ENCODE measurements at regions not wholly inside any gene's neighbourhood (a gene's known extent, or its start where the extent isn't known, plus 50 kb on each side); places are given as distances from the start of the nearest gene placed in this dataset.

DNA sequence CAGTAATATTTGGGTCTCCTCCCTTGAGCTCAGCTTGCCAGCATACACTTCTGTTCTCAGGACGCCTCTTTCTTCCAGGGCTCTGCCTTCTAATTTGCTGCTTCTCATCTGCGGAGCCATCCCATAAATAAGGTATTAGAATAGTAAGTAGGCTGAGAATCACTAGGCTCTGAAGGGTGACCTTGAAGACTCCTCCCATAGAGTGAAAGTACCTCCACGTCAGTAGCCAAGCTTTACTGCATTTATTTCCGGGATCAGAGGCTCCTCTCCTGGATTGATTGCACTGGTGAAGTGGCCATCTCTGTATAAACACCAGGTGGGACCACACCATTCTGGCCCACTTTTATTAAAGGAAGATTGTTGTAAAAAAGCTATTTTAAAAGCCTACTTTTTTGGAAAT lies 315.5 kb downstream of the FAT3 start:
- no peak for DNase-seq (ENCODE audit: low read depth)

DNA sequence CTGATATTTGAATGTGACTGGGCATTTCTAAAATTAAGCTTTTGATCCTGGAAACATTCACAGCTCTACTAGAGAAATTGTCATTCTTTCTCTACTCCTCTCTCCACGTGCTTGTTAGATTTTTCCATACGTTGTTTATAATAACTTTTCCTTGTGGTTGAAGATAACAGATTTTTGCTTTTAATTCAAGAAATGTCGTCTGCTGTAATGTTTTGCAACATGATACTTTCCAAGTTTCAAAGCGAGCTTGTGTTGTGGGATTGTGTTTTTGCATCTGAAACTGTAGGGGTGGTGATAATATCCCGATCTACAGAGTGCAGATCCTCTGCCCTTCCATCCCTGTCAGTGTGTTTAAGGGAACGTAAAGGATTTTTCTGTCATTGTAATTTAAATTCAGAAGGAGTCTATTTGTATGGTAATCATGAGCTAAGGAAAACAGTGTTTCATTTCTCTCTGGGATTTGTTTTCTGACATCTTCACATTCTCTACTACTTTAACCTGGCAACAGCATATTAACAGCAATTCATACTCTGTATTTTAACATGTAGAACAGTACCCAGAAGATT lies 321.4 kb downstream of the FAT3 start:
- no peak for DNase-seq (ENCODE audit: low read depth)

- DNase-seq (ENCODE audit: low read depth), result no peak
Observed at GRCh38 chr11:92546603-92547002, 322.0 kb downstream of the FAT3 start.

DNA sequence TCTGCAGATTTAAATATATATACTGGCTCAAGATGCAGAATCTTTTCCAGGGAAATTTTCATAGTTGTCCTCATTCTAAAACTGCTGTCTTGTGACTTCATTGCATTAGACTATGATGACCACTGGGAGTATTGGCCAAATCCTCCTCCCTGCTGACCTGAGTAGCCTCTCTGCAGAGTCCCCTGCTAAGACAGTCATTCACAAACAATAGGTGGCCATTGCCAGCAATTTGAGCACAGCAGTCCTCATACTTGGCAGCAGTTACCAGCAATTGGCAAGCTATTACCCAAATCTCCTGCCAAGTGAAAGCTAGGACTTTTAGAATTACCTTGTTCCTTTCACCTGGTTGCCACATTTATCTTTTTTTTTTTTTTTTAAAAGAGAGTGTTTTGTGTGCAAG lies 325.8 kb downstream of the FAT3 start:
- DNase-seq (ENCODE audit: low read depth), result no peak

DNA sequence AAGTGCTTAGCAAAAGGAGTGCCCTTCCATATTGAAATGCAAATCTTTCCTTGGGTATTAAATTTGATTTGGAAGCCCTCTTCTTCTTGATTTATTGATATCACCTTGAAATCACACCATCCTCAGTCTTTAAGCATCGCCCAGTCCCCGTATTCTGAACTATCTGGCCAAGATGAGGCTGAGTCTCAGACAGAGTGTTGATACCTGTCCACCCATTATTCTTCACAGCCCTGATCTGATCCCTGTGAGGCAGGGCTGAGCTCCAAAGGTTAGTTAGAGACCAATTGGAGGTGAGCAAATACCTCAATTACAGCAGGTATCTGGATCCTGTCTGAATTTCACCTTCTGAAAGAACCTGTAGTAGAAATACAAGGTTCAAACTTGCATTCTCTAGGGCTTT lies 326.3 kb downstream of the FAT3 start:
- no peak for DNase-seq (ENCODE audit: low read depth)

- DNase-seq (ENCODE audit: low read depth), result no peak
Observed at GRCh38 chr11:92552942-92553341, 328.3 kb downstream of the FAT3 start.

DNA sequence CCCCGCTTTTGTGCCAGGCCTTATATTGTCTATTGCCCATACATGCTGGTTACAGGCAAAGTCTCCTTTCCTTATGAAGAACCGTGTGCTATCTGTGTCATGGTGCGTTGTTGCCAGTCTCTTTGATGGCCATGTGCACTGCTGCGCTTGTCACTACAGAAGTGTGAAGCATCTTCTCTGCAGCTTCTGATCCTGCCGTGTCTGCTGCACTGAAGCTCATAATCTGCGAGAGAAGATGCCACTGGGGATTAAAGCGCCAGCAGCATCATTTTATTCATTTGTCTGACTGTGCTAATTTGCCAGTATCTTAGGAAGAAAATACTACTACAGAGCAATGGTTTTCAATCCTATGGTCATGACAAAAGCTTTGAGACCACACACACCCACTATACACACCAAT lies 330.1 kb downstream of the FAT3 start:
- no peak for DNase-seq (ENCODE audit: low read depth)

DNA sequence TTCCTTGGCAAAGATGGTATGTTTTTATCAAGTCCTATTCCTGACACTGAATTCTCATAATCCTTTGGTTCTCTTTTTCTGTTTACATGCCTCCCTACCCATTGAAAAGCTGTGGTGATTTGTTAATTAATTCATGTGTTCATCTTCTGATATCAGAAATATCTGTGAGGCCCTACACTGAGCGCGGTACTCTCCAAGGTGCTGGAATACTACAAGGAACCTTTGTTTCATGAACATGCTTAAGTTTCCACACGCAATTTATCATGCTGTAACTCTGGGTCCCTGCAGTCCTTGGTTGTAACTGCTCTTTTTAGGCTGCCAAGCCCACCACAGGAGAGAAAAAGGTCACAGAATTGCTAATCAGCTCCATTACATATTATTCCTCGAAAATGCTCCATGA lies 331.8 kb downstream of the FAT3 start:
- DNase-seq (ENCODE audit: low read depth), result no peak

DNA sequence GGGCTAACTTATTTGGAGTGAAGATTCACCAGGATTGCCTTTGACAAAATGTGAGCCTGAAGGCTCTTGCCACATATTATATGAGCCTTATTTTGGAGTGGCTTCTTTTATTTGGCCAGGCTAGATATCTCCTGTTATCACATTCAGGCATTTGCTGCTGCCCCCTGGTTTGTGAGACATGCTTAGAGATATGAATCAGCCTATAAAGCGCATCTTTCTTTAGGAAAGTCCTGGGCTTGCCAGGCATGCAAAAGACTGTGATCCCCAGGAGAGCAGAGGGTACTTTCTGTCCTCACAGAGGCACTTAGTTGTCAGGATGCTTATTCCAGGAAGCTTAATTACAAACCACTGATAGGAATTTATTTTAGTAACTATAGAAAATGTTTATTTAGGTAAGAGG lies 333.3 kb downstream of the FAT3 start:
- DNase-seq (ENCODE audit: low read depth), result no peak

DNA sequence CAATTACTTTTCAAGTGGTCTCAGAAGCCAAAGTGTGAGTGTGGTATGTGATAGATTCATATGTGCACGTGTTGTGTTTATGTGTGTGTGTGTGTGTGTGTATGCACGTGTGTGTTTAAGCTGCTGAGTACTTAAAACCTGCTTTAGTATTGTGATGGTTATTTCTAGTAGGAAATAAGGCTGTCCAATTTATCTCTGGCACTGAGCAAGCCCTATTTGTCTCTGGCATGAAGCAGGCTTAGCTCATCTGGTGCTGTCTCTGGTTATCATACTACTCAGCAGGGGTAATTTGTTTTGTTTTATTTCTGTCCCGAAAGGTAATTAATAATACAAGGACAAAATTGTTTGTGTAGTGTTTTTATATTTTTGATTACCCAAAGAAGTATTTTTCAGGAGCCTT lies 333.7 kb downstream of the FAT3 start:
- no peak for DNase-seq (ENCODE audit: low read depth)

DNA sequence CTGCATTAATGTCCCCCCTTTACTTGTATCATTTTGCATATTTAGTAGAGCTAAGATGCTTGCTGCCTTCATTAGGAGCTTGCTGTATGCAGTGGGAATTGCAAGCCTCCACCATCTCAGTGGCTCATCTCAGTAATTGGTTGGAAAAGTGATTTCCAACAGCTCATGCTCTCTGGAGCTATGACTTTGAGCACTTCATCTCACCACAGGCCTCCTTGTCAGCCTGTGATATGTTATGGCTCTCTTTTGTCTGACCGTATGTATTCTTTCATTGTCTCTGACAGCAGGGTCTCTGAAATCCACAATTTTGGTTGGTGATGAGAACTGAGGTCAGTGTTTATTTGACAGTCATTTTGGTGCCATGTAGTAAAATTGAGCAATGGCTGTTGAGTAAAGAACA lies 345.1 kb downstream of the FAT3 start:
- no peak for DNase-seq (ENCODE audit: low read depth)

- no peak for DNase-seq (ENCODE audit: low read depth)
Observed at GRCh38 chr11:92572559-92572958, 347.9 kb downstream of the FAT3 start.

- no peak for DNase-seq (ENCODE audit: low read depth)
Observed at GRCh38 chr11:92576315-92576714, 351.7 kb downstream of the FAT3 start.

DNA sequence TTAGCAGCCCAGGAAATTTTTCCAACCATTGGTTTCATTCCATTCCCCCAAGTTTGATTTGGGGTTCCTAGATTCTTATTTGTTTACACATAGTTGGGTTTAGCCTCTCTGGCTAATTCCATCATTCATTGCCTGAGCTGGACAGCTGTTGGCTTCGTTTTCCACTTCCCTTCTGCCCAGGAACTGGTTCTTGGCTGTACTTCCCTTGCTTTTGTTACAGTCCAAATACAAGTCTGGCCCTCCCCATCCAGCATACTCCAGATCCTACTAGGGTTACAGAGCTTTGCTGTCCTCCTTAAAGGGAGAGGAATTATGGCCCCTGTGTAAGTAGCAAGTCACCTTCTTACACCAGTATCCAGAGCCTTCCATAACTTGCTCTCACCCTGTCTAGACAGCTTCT lies 356.3 kb downstream of the FAT3 start:
- no peak for DNase-seq (ENCODE audit: low read depth)

DNA sequence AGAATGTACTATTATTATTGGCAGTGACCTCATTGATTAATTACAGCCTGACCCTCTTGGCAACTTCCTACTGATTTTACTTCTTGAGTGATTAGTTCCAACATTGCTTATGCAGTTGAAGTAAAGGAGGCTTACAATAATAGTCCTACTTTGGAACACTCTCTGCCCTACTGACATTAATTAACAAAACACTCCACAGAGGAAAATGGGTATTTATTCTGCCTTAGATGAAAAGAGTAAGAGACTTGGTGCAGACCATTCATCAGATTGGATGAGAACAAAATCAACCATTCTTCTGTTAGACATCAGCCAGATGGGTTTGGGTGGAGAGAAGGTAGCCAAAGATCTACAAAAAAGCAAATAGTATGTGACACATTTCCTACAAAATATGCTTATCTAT lies 363.8 kb downstream of the FAT3 start:
- no peak for DNase-seq (ENCODE audit: low read depth)

DNA sequence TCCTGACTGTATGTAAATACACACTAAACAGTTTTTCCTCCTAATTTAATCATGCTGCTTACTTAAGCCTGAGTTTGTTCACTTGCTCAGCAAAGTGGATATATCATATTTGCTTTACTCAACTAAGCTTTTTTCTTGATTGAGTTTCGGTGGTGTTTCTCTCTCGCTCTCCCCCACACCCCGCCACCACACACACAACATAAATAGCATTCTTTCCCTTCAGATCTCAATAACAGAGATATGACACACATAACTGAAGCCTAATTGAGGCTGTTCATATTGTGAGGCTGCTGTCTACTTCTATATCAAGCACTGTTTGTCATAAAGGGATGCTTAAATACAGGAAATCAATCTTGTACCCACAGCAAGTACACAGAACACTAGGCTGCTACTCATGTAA lies 364.9 kb downstream of the FAT3 start:
- no peak for DNase-seq (ENCODE audit: low read depth)

GRCh38 chr11:92591521-92591920 lies 366.9 kb downstream of the FAT3 start:
- DNase-seq (ENCODE audit: low read depth), result no peak

GRCh38 chr11:92594251-92594650 lies 369.6 kb downstream of the FAT3 start:
- no peak for DNase-seq (ENCODE audit: low read depth)

GRCh38 chr11:92595052-92595451 lies 370.4 kb downstream of the FAT3 start:
- no peak for DNase-seq (ENCODE audit: low read depth)

DNA sequence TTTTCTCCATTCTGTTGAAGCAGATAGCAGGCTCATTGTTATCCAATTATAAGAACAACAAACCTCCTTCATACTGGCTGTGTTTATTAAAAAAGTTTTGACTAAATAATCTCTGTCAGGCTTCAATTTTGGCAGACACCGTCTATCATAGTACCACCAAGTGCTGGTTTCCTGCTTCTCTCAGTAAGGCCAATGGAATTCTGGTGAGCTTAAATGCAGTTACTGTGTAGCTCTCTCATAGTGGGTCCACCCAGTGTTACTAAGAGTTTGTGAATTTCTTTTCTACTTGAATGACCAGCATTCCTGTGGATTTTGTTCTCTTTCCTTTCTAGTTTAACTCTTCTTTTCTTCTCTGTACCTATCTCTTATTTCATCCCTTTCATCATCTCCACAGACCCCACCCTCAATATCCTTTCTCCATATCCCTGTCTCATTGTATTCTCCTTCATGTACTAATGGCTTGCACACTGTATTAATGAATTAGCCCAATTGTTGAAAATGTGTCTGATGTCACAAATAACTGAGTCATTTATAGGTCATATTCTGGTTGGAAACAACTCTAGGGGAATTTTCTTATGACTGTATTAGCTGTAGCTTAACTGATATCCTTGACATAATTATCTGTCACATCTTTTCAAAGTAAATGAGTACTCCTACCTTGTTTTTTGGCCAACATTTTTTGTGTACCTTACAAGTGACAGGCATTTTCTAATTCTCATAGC lies 372.1 kb downstream of the FAT3 start:
- DNase-seq (ENCODE audit: low read depth), result no peak

GRCh38 chr11:92601048-92601447 lies 368.4 kb upstream of the MTNR1B start:
- DNase-seq (ENCODE audit: low read depth), result no peak

- no peak for DNase-seq (ENCODE audit: low read depth)
Observed at GRCh38 chr11:92605667-92606066, 363.8 kb upstream of the MTNR1B start.

GRCh38 chr11:92607969-92608722 lies 361.3 kb upstream of the MTNR1B start:
- no peak for DNase-seq (ENCODE audit: low read depth)

DNA sequence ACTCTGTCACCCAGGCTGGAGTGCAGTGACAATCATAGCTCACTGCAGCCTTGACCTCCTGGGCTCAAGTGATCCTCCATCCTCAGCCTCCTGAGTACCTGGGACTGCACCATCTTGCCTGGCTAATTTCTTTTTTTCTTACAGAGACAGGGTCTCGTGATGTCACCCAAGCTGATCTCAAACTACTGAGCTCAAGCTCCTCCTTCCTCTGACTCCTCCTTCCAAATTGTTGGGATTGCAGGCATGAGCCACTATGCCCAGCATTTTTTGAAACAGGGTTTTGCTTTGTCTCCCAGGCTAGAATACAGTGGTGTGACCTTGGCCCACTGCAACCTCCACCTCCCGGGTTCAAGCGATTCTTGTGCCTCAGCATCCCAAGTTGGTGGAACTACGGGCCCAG lies 358.3 kb upstream of the MTNR1B start:
- no peak for DNase-seq (ENCODE audit: low read depth)
